CD4-positive, alpha-beta memory T cell (primary cell): ENCODE measurements at regions not wholly inside any gene's neighbourhood (a gene's known extent, or its start where the extent isn't known, plus 50 kb on each side); places are given as distances from the start of the nearest gene placed in this dataset.

Experiments
- CTCF ChIA-PET: fragments of 350-600 bp; sonication (Branson Sonifier 250); formaldehyde crosslinking; loops from one replicate; lab custom pipeline; 2021; ENCODE audit warnings: inconsistent platforms; ENCODE audit not compliant: partially characterized antibody; lab: Charles Lee
- POLR2A ChIA-PET: fragments of 350-600 bp; sonication (Branson Sonifier 250); formaldehyde crosslinking; loops from one replicate; lab custom pipeline; 2021; ENCODE audit not compliant: partially characterized antibody; lab: Charles Lee
- DNase-seq, 5 donors: peaks; one replicate each; pipeline versions ENCODE4 v3.0.0 to v3.0.0-alpha.2; 2020 to 2022; ENCODE audit warnings: mixed read lengths in 1 of 5
- H3K27ac ChIP-seq: one replicate; pipeline ENCODE4 v1.7.0; 2013; ENCODE audit warnings: low read depth, low read length
- H3K27me3 ChIP-seq: 2 replicates; pipeline ENCODE4 v1.7.0; 2013; ENCODE audit warnings: mild to moderate bottlenecking, low read length, moderate library complexity; ENCODE audit not compliant: insufficient read depth
- H3K36me3 ChIP-seq: 2 replicates; pipeline ENCODE4 v1.7.0; 2013; ENCODE audit warnings: mild to moderate bottlenecking, low read length, moderate library complexity; ENCODE audit not compliant: insufficient read depth
- H3K4me1 ChIP-seq: 2 replicates; pipeline ENCODE4 v1.7.0; 2013; ENCODE audit warnings: mild to moderate bottlenecking, low read length, moderate library complexity; ENCODE audit not compliant: insufficient read depth
- H3K4me3 ChIP-seq, 2 donors: one replicate each; pipeline ENCODE4 v1.7.0; 2013; ENCODE audit warnings: low read length in 2 of 2, mild to moderate bottlenecking in 1 of 2
- H3K9me3 ChIP-seq, 2 donors: one replicate each; pipeline ENCODE4 v1.7.0; 2013; ENCODE audit warnings: low read length in 2 of 2, control low read depth in 1 of 2; ENCODE audit not compliant: control insufficient read depth in 1 of 2
- H3K27ac Mint-ChIP-seq, 7 donors: one replicate each; pipeline ENCODE4 v1.8.0; 2020 to 2021; ENCODE audit warnings: mixed read lengths in 7 of 7, mild to moderate bottlenecking in 6 of 7, inconsistent platforms in 3 of 7, moderate library complexity in 3 of 7
- H3K27me3 Mint-ChIP-seq, 2 donors: one replicate each; pipeline ENCODE4 v1.8.0; 2020 to 2021; ENCODE audit warnings: mixed read lengths in 2 of 2
- H3K36me3 Mint-ChIP-seq, 2 donors: one replicate each; pipeline ENCODE4 v1.8.0; 2020 to 2021; ENCODE audit warnings: mixed read lengths in 2 of 2, inconsistent platforms in 1 of 2, mild to moderate bottlenecking in 1 of 2
- H3K4me1 Mint-ChIP-seq, 4 donors: one replicate each; pipeline ENCODE4 v1.8.0; 2020 to 2021; ENCODE audit warnings: mixed read lengths in 4 of 4, mild to moderate bottlenecking in 1 of 4
- H3K4me3 Mint-ChIP-seq, 8 donors: one replicate each; pipeline ENCODE4 v1.8.0; 2020 to 2021; ENCODE audit warnings: mixed read lengths in 8 of 8, mild to moderate bottlenecking in 7 of 8, moderate library complexity in 6 of 8, inconsistent platforms in 3 of 8
- H3K9me3 Mint-ChIP-seq, 8 donors: one replicate each; pipeline ENCODE4 v1.8.0; 2020 to 2021; ENCODE audit warnings: mixed read lengths in 8 of 8, mild to moderate bottlenecking in 5 of 8, inconsistent platforms in 3 of 8, moderate library complexity in 1 of 8
- intact Hi-C: fragments of 100-400 bp; cut with micrococcal nuclease; formaldehyde crosslinking; loops from one replicate; pipeline ENCODE4 v1.15.1; 2023

- intact Hi-C loops: no loop called here
- CTCF ChIA-PET: no interaction called here
- H3K4me1 Mint-ChIP-seq: no peaks in the 10 kb centered on the region
Measured at GRCh38 chr9:21696411-21696871, 106.0 kb upstream of the MTAP start.

GRCh38 chr9:21708260-21708711 is 94.2 kb upstream of the MTAP start:
- intact Hi-C loops: loop anchor here (10.0 kb wide), 1 partner anchor 473 kb away; no protein-coding TSS in a partner anchor
- Histone ChIP-seq H3K9me3 (no peaks in the 10 kb centered on the region), H3K27ac (no peak overlapping the region), H3K27me3 (peaks cover 4% of the 10 kb centered on the region), H3K36me3 (no peaks in the 10 kb centered on the region), H3K4me1 (no peaks in the 10 kb centered on the region), H3K4me3 (no peak overlapping the region)
- no peaks in the 10 kb centered on the region for H3K9me3 Mint-ChIP-seq
- H3K36me3 Mint-ChIP-seq: no peaks in the 10 kb centered on the region
- DNase-seq: no peak
- no peak overlapping the region for H3K4me3 Mint-ChIP-seq
- ChIA-PET CTCF (interaction anchor here (0.8 to 8.8 kb wide), 40 partner anchors 8 to 514 kb away, joined by 3 to 166 read pairs (median 7); partner anchors contain the start of gene KLHL9), POLR2A (interaction anchor here (0.9 to 1.0 kb wide), 2 partner anchors 30 to 70 kb away, joined by 3 to 4 read pairs; no protein-coding TSS in a partner anchor)
- H3K27ac Mint-ChIP-seq: no peak overlapping the region
- H3K27me3 Mint-ChIP-seq: peaks cover 1 to 3% of the 10 kb centered on the region in 2 donors
- H3K4me1 Mint-ChIP-seq: peaks cover 0 to 8% (median 5%) of the 10 kb centered on the region in 4 donors

More at GRCh38 chr9:21696411-21696871, 106.0 kb upstream of the MTAP start:
- no peaks in the 10 kb centered on the region for H3K36me3 ChIP-seq
- Mint-ChIP-seq H3K4me3 (no peak overlapping the region), H3K27me3 (peaks cover 5 to 8% of the 10 kb centered on the region in 2 donors), H3K36me3 (no peaks in the 10 kb centered on the region), H3K27ac (no peak overlapping the region), H3K9me3 (peaks cover 0 to 8% (median 0%) of the 10 kb centered on the region in 8 donors)
- no peaks in the 10 kb centered on the region for H3K27me3 ChIP-seq
- H3K4me3 ChIP-seq: no peak overlapping the region
- H3K9me3 ChIP-seq: no peaks in the 10 kb centered on the region
- H3K27ac ChIP-seq: no peak overlapping the region
- H3K4me1 ChIP-seq: no peaks in the 10 kb centered on the region
- DNase-seq: no peak
- POLR2A ChIA-PET: no interaction called here

GRCh38 chr9:21708856-21709255 is 93.6 kb upstream of the MTAP start:
- Mint-ChIP-seq H3K27me3 (peaks cover 1 to 3% of the 10 kb centered on the region in 2 donors), H3K27ac (no peak overlapping the region), H3K36me3 (no peaks in the 10 kb centered on the region), H3K4me1 (peaks cover 0 to 8% (median 5%) of the 10 kb centered on the region in 4 donors), H3K4me3 (no peak overlapping the region), H3K9me3 (no peaks in the 10 kb centered on the region)
- CTCF ChIA-PET: interaction anchor here (0.6 to 8.8 kb wide), 52 partner anchors 9 to 555 kb away, joined by 3 to 166 read pairs (median 5); partner anchors contain the start of gene KLHL9
- Histone ChIP-seq H3K4me1 (no peaks in the 10 kb centered on the region), H3K9me3 (no peaks in the 10 kb centered on the region), H3K4me3 (no peak overlapping the region), H3K27ac (no peak overlapping the region), H3K36me3 (no peaks in the 10 kb centered on the region), H3K27me3 (peaks cover 4% of the 10 kb centered on the region)
- intact Hi-C loops: loop anchor here (1.0 to 10.0 kb wide), 4 partner anchors 80 to 474 kb away; no protein-coding TSS in a partner anchor
- POLR2A ChIA-PET: interaction anchor here (0.7 to 1.0 kb wide), 3 partner anchors 29 to 243 kb away, joined by 3 to 4 read pairs (median 3); no protein-coding TSS in a partner anchor
- DNase-seq: no peak

- no peak overlapping the region for H3K4me3 Mint-ChIP-seq
- peak overlapping the region in 1 of 7 donors; percentile 43 for H3K27ac Mint-ChIP-seq
- ChIA-PET CTCF (interaction anchor here (0.6 to 8.8 kb wide), 48 partner anchors 9 to 556 kb away, joined by 3 to 166 read pairs (median 6); partner anchors contain the start of gene KLHL9), POLR2A (interaction anchor here (0.7 to 0.9 kb wide), 2 partner anchors 68 to 244 kb away, joined by 3 to 4 read pairs; no protein-coding TSS in a partner anchor)
- peaks cover 1 to 3% of the 10 kb centered on the region in 2 donors for H3K27me3 Mint-ChIP-seq
- peaks cover 0 to 8% (median 5%) of the 10 kb centered on the region in 4 donors for H3K4me1 Mint-ChIP-seq
- Histone ChIP-seq H3K27ac (no peak overlapping the region), H3K4me3 (no peak overlapping the region), H3K9me3 (no peaks in the 10 kb centered on the region), H3K36me3 (no peaks in the 10 kb centered on the region), H3K4me1 (no peaks in the 10 kb centered on the region), H3K27me3 (peaks cover 4% of the 10 kb centered on the region)
- peak; percentile 44 to 57 (median 50) for DNase-seq
- intact Hi-C loops: loop anchor here (1.0 to 10.0 kb wide), 4 partner anchors 80 to 475 kb away; no protein-coding TSS in a partner anchor
- H3K9me3 Mint-ChIP-seq: no peaks in the 10 kb centered on the region
- no peaks in the 10 kb centered on the region for H3K36me3 Mint-ChIP-seq
Measured at GRCh38 chr9:21709464-21710058, 92.9 kb upstream of the MTAP start.

GRCh38 chr9:21710548-21711191 is 91.8 kb upstream of the MTAP start:
- ChIA-PET CTCF (interaction anchor here (1.0 to 8.8 kb wide), 7 partner anchors 71 to 557 kb away, joined by 3 to 166 read pairs (median 6); no protein-coding TSS in a partner anchor), POLR2A (no interaction called here)
- intact Hi-C loops: no loop called here
- Mint-ChIP-seq H3K9me3 (peaks cover 0 to 2% (median 0%) of the 10 kb centered on the region in 8 donors), H3K4me1 (peaks cover 0 to 8% (median 5%) of the 10 kb centered on the region in 4 donors), H3K36me3 (no peaks in the 10 kb centered on the region), H3K27me3 (peaks cover 1 to 3% of the 10 kb centered on the region in 2 donors), H3K4me3 (no peak overlapping the region), H3K27ac (no peak overlapping the region)
- Histone ChIP-seq H3K4me1 (no peaks in the 10 kb centered on the region), H3K9me3 (no peaks in the 10 kb centered on the region), H3K36me3 (no peaks in the 10 kb centered on the region), H3K27ac (no peak overlapping the region), H3K27me3 (peaks cover 4% of the 10 kb centered on the region), H3K4me3 (no peak overlapping the region)
- peak in 3 of 5 donors; percentile 9 to 14 (median 13) for DNase-seq

GRCh38 chr9:21711504-21711903 is 90.9 kb upstream of the MTAP start:
- ChIA-PET CTCF (interaction anchor here (1.6 to 8.8 kb wide), 4 partner anchors 76 to 558 kb away, joined by 3 to 166 read pairs (median 28); no protein-coding TSS in a partner anchor), POLR2A (no interaction called here)
- Mint-ChIP-seq H3K36me3 (no peaks in the 10 kb centered on the region), H3K4me3 (no peak overlapping the region), H3K27ac (no peak overlapping the region), H3K9me3 (peaks cover 0 to 4% (median 0%) of the 10 kb centered on the region in 8 donors), H3K27me3 (peaks cover 1 to 3% of the 10 kb centered on the region in 2 donors), H3K4me1 (peaks cover 0 to 8% (median 5%) of the 10 kb centered on the region in 4 donors)
- H3K4me3 ChIP-seq: no peak overlapping the region
- no peaks in the 10 kb centered on the region for H3K9me3 ChIP-seq
- H3K36me3 ChIP-seq: no peaks in the 10 kb centered on the region
- intact Hi-C loops: no loop called here
- peaks cover 3% of the 10 kb centered on the region for H3K27me3 ChIP-seq
- no peak for DNase-seq
- H3K4me1 ChIP-seq: no peaks in the 10 kb centered on the region
- no peak overlapping the region for H3K27ac ChIP-seq
